Adrenal gland (tissue), 9 donors: ENCODE measurements at regions not wholly inside any gene's neighbourhood (a gene's known extent, or its start where the extent isn't known, plus 50 kb on each side); places are given as distances from the start of the nearest gene placed in this dataset.

Experiments used
- DNase-seq, 7 donors: peaks; one replicate each; pipeline ENCODE4 v3.0.0-alpha.2; 2019 to 2020
- H3K27ac ChIP-seq, 5 donors: fragments of 200-600 bp; sonication (generic) in 4 of 5; 1 replicate in 3 of 5; 2 replicates in 2 of 5; pipeline versions ENCODE4 v1.5.1 to v1.8.0; 2016 to 2020; ENCODE audit warnings: mild to moderate bottlenecking in 1 of 5
- H3K27me3 ChIP-seq: fragments of 200-600 bp; 2 replicates; pipeline ENCODE4 v1.8.0; 2021
- H3K36me3 ChIP-seq, 2 donors: fragments of 200-600 bp; replicated peaks in 1 of 2; 1 replicate in 1 of 2; 2 replicates in 1 of 2; pipeline versions ENCODE4 v1.5.1 to v1.8.0; 2018 to 2022
- H3K4me1 ChIP-seq, 2 donors: fragments of 200-600 bp; replicated peaks in 1 of 2; 1 replicate in 1 of 2; 2 replicates in 1 of 2; pipeline versions ENCODE4 v1.5.1 to v1.8.0; 2018 to 2021
- H3K4me3 ChIP-seq, 4 donors: fragments of 200-600 bp; sonication (generic) in 3 of 4; one replicate each; pipeline ENCODE4 v1.5.1; 2016 to 2018
- H3K9me3 ChIP-seq, 3 donors: fragments of 200-600 bp; sonication (generic) in 1 of 3; replicated peaks in 1 of 3; 1 replicate in 2 of 3; 2 replicates in 1 of 3; pipeline versions ENCODE4 v1.5.1 to v1.8.0; 2016 to 2021
- POLR2A ChIP-seq, 2 donors: fragments of 450-650 bp; IDR thresholded peaks; one replicate each; pipeline ENCODE4 v1.6.1; 2017; ENCODE audit warnings: antibody characterized with exemption in 2 of 2, mild to moderate bottlenecking in 2 of 2, moderate library complexity in 1 of 2
- WGBS, 4 donors: extraction: QIAGEN DNeasy Blood & Tissue Kit in 2 of 4; methylation state at CpG; one replicate each; pipeline versions ENCODE4 v1.1.5 to v1.1.7; 2013 to 2017; 5-methylcytosine and 5-hydroxymethylcytosine counted together
- intact Hi-C, 2 donors: fragments of 100-400 bp; cut with DNase I; formaldehyde crosslinking; loops; one replicate each; pipeline versions ENCODE4 v1.14.1 to v1.15.0; 2022 to 2023
- TF ChIP-seq, protein P1 (sequence below), 6 experiments: fragments of 450-650 bp in 4 of 6; fragments of 200-600 bp in 2 of 6; sonication (generic) in 1 of 6; IDR thresholded peaks; 1 replicate in 5 of 6; 2 replicates in 1 of 6; pipeline versions ENCODE4 v1.5.1 to v1.8.0; 2016 to 2021; ENCODE audit warnings: antibody characterized with exemption in 6 of 6, mild to moderate bottlenecking in 2 of 6, moderate library complexity in 1 of 6
- donor health status: healthy with polysubstance abuse.
- donor health status: Bipolar disorder and iron deficiency.
- donor health status: DM: yes; HTN: yes; CAD: no.
- donor health status: DM: no; HTN: no; CAD: no.
- donor health status: DM: no; HTN: no; CAD: no.

DNA sequence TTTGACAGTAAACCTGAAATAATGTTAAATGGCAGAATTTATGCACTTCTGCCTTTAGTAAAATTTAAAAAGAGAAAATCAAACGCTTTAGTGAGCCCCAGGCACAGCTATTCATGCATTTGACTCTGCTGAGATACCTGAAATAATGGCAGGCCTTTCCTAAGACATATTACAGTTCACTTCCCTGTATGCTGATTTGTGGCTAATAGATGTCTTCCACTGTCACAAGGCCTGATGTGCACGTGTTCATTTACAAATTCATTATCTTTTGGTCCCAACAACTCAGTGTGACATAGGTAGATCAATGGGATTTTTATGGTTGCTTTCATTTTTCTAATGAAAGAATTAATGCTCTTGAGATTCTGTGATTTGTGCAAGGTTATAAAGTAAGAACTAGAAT lies 449.7 kb upstream of the RGS17 start:
- intact Hi-C loops = no loop called here
- Histone ChIP-seq H3K27ac (no peak overlapping the region), H3K27me3 (no peaks in the 10 kb centered on the region), H3K4me3 (no peak overlapping the region), H3K9me3 (no peaks in the 10 kb centered on the region), H3K4me1 (no peaks in the 10 kb centered on the region), H3K36me3 (no peaks in the 10 kb centered on the region)
- TF ChIP-seq, protein P1, sequence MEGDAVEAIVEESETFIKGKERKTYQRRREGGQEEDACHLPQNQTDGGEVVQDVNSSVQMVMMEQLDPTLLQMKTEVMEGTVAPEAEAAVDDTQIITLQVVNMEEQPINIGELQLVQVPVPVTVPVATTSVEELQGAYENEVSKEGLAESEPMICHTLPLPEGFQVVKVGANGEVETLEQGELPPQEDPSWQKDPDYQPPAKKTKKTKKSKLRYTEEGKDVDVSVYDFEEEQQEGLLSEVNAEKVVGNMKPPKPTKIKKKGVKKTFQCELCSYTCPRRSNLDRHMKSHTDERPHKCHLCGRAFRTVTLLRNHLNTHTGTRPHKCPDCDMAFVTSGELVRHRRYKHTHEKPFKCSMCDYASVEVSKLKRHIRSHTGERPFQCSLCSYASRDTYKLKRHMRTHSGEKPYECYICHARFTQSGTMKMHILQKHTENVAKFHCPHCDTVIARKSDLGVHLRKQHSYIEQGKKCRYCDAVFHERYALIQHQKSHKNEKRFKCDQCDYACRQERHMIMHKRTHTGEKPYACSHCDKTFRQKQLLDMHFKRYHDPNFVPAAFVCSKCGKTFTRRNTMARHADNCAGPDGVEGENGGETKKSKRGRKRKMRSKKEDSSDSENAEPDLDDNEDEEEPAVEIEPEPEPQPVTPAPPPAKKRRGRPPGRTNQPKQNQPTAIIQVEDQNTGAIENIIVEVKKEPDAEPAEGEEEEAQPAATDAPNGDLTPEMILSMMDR (IDR thresholded peaks at IDR 0.05) = no peak
- TF ChIP-seq POLR2A (IDR thresholded peaks at IDR 0.05) = no peak
- WGBS, 4 donors = 41 to 70% (median 57%) methylated on average over 2 of the region's 2 CpGs
- DNase-seq = no peak

DNA sequence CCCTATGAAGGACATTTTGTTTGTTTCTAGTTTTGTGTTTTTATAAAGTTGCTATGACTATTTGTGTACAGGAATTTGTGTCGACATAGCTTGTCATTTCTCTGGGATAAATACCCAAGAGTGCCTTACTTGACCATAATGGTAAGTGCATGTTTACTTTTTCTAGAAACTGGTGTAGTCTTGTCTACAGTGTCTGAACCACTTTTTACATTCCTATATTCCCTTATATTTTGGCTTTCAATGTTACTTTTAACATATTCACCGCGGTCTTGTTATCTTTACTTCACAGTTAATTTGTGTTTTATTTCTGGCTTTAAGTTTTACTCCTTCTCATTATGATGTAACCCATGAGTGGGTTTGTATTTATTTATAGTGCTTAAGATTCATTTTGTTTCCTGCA lies 444.4 kb upstream of the RGS17 start:
- Histone ChIP-seq H3K4me3 (no peak overlapping the region), H3K36me3 (no peaks in the 10 kb centered on the region), H3K9me3 (no peaks in the 10 kb centered on the region), H3K27me3 (no peaks in the 10 kb centered on the region), H3K4me1 (no peaks in the 10 kb centered on the region), H3K27ac (no peak overlapping the region)
- DNase-seq = no peak
- 85 to 89% (median 86%) methylated on average over 3 of the region's 3 CpGs for whole genome bisulfite sequencing, 4 donors
- intact Hi-C loops = no loop called here
- TF ChIP-seq, protein P1 (IDR thresholded peaks at IDR 0.05) = no peak
- no peak for TF ChIP-seq POLR2A (IDR thresholded peaks at IDR 0.05)

DNA sequence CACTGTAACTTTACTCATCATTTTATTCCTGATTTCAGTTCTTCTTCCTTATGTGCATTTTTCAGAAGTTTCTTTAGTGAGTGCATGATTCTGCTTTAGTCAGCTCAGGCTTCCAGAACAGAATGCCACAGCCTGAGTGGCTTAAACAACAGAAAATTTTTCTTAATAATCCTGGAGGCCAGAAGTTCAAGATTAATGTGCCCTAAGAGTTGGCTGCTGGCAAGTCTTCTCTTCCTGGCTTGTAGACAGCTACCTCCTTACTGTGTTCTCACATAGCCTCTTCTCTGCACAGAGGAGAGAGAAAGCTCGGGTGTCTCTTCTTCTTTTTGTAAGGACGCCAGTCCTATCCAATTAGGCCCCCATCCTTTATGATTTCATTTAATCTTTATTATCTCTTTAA lies 443.1 kb upstream of the RGS17 start:
- no peak overlapping the region for H3K27ac ChIP-seq
- no peak overlapping the region for H3K4me3 ChIP-seq
- no peaks in the 10 kb centered on the region for H3K27me3 ChIP-seq
- 46 to 51% (median 50%) methylated on average over 2 of the region's 2 CpGs for WGBS, 4 donors
- TF ChIP-seq POLR2A (IDR thresholded peaks at IDR 0.05) = no peak
- TF ChIP-seq, protein P1 (IDR thresholded peaks at IDR 0.05) = no peak
- no peaks in the 10 kb centered on the region for H3K4me1 ChIP-seq
- intact Hi-C loops = no loop called here
- no peaks in the 10 kb centered on the region for H3K9me3 ChIP-seq
- H3K36me3 ChIP-seq = no peaks in the 10 kb centered on the region
- no peak for DNase-seq

DNA sequence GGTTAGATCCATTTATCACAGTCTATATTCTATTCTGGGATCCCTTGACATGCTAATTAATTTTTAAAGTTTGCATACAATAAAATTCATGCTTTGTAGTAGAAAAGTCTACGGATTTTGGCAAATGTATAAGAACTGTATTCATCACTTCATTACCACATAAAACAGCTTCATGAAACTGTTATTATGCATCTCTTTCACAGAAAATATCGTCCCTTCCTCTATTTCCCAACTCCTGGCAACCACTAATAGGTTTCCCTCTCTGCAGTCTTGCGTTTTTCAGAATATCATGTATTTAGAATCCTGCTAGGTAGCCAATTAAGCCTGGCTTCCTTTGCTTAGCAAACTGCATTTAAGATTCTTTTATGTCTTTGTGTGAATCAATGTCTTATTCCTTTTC lies 441.3 kb upstream of the RGS17 start:
- Histone ChIP-seq H3K9me3 (no peaks in the 10 kb centered on the region), H3K4me3 (no peak overlapping the region), H3K27me3 (no peaks in the 10 kb centered on the region), H3K36me3 (no peaks in the 10 kb centered on the region), H3K27ac (no peak overlapping the region), H3K4me1 (no peaks in the 10 kb centered on the region)
- TF ChIP-seq POLR2A (IDR thresholded peaks at IDR 0.05) = no peak
- TF ChIP-seq, protein P1 (IDR thresholded peaks at IDR 0.05) = no peak
- intact Hi-C loops = no loop called here
- DNase-seq = no peak
- 58 to 74% (median 68%) methylated on average over 3 of the region's 3 CpGs for WGBS, 4 donors
